HG03108 (cell line): ENCODE measurements at regions not wholly inside any gene's neighbourhood (a gene's known extent, or its start where the extent isn't known, plus 50 kb on each side); places are given as distances from the start of the nearest gene placed in this dataset.

Experiments
- ATAC-seq: cut with Tn5 transposase; IDR thresholded peaks from one replicate; pipeline ENCODE4 v1.9.1; 2021; ENCODE audit warnings: moderate library complexity; ENCODE audit not compliant: unreplicated experiment

DNA sequence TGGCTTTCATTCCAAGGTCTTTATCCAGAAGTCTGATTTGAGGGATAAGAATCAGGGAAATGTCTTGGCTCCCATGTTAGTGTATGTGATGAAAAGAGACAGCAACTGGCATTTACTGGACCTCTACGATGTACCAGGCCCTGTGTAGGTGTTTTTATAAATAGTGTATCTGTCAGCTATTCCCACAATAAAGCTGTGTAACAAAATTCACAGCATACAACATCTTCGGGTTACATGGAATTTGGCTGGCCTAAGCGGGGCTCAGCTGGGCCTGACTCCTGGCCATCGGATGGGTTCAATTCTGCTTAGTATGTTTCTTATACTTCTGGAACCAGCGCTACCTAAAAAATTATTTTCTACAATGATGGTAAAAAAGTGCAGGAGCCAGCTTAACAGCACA, 128.2 kb downstream of the SNX5 start:
- ATAC-seq: no peak

DNA sequence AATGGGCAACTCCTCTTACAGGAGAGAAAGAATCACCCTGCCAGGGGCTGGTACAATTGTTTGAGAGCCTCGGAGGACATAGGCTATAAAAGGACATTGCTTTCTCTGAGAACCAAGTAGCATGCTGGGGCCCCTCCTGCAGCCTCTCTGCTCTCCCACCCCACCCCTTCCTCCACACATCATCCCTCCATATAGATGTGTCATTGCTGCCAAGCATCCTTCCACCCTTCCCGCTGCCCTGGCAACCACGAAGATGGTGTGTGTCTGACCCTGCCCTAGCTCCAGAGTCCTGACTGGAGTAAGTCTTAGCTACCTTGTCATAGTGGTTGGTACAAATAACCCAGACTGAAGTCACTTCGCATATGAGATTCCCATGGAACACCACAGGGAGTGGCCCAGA, 129.7 kb downstream of the SNX5 start:
- ATAC-seq: no peak

DNA sequence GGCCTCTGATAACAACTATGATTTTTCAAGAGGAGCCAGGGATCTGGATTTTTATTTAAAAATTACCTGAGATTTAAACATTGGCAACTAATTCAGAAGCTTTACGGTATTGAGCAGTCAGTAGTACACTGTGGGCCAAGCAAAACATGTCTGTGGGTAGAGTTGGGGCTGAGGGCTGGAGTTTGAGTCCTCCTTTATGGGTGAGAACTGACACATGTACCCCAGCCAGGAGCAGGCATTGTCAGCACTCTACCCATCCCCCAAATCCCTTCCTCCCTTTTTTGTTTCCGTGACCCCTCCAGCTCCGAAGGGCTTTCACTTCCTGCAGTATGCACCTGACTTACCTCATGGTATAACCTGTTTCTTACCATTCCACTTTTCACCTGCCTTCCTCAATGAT, 131.4 kb downstream of the SNX5 start:
- ATAC-seq: no peak

DNA sequence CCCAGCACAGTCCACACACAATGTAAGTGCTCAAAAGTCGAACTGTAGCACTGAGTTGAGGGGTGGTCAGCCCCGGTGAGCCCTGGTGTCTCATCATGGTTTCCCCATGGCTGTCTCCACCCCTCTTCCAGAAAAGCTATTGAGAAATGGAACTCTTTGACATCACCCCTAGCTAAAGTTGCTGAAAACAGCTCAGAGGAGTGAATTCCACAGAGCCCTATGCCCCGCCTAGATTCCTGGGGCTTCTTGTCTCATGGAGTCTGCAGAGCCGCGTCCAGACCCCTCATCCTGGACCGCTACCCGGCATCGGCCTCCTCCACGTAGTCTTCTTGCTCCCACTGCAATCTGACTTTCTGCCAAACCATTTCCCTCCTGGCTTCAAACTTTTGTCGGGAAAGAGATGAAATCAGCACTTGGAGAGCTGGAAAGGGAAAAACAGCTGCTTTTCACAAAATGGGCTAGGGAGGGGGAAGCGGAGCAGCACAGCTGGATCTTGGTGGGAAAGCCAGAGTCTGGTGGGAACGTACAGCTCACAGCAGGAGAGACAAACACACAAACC, 132.2 kb downstream of the SNX5 start:
- ATAC-seq: no peak

DNA sequence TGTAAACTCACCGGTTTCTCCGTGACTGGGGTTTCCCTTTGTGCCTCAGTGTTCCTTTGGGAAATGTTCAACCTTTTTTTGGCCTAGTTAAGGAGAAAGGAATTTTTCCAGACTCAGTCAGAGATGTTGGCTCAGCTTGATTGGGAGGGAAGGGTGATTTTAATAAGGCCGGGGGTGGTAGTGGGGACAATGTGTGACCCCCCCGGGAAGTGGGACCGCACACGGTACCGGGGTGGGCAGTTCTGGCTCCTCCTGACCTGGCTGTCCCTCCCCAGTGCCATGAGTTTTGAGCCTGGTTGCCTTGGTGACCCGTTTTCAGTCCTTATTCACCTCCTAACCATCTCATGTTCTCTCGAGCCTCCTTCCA, 132.7 kb downstream of the SNX5 start:
- no peak for ATAC-seq

DNA sequence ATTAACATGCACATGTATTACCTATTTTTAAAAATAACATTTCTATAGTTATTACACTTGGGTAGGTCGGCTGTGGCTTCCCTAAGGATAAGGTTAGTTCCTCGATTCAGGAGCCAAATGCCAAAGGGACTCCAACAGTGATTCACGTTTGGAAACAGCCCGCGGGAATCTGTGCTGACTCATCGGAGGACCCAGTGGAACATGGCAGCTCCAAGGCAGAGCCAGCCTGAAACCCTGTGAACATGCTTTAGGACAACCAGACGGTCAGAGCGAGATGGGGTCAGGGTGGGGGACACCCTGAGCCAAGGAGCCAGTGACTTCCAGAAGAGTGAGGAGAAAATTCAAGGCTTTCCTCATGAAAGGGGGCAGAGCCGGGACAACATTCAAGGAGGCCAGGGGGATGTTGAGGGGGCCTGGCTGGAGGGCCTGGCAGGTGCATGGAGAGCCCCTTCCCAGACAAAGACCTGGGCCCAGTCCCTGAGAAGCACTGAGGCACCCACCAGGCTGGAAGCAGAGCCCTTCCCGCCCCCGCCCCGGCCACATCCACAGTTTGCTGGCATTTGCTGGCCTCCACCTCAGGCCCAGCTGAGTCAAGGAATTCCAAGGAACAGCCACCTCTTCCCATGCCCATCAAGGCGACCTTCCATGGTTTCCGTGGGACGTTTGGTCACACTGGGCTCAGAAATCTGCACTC, 133.2 kb downstream of the SNX5 start:
- no peak for ATAC-seq

DNA sequence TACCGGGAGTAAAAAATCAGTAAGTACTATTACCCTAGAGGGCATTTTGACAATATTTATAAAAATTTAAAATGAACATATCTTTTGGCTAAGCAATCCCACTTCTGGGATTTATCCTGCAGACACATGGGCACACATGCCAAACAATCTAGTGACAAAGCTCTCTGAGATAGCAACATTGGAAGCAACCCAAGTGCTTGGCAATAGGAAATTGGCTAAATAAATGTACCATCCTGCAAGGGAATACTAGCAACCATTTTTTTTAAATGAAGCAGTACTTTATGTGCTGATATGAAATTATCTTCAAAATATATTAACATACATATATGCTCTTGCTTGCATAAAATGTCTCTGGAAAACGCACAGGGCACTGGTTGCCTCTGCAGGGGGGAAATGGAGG, 133.8 kb downstream of the SNX5 start:
- no peak for ATAC-seq

DNA sequence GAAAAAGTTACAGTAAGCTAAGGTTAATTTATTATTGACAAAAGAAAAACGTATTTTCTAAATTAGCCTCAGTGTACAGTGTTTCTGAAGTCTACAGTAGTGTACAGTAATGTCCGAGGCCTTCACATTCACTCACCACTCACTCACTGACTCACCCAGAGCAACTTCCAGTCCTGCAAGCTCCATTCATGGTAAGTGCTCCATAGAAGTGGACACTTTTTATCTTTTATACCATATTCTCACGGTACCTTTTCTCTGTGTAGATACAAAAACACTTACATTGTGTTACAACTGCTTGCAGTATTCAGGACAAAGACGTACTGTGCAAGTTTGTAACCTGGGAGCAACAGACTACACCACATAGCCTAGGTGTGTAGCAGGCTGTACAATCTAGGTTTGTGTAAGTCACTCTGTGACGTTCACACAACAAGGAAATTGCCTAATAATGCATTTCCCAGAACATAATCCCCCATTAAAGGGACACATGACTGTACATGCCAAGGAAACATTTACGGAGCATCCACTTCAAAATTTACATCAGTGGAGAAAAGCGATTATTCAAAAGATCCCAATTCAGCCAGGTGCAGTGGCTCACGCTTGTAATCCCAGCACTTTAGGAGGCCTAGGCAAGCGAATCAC, 133.4 kb downstream of the BANF2 start:
- ATAC-seq: no peak

DNA sequence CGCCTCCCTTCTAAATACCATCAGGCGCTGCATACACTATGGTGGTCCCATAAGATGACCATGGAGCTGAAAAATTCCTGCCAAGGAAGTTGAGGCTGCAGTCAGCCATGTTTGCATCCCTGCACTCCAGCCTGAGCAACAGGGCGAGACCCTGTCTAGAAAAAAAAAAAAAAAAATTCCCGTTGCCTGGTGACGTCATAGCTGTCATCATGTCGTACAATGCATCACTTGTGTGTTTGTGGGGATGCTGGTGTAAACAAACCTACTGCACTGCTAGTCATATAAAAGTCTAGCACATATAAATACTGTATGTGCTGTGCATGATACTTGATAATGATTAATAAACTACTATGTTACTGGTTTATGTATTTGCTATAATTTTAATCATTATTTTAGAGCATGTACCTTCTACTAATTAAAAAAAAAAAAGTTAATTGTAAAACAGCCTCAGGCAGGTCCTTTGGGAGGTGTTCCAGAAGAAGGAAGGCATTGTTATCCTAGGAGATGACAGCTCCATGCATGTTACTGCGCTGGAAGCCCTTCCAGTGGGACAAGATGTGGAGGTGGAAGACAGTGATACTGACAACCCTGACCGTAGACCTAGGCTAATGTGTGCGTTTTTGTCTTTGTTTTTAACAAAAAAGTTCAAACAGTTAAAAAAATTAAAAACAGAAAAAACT, 132.6 kb downstream of the BANF2 start:
- ATAC-seq: no peak

DNA sequence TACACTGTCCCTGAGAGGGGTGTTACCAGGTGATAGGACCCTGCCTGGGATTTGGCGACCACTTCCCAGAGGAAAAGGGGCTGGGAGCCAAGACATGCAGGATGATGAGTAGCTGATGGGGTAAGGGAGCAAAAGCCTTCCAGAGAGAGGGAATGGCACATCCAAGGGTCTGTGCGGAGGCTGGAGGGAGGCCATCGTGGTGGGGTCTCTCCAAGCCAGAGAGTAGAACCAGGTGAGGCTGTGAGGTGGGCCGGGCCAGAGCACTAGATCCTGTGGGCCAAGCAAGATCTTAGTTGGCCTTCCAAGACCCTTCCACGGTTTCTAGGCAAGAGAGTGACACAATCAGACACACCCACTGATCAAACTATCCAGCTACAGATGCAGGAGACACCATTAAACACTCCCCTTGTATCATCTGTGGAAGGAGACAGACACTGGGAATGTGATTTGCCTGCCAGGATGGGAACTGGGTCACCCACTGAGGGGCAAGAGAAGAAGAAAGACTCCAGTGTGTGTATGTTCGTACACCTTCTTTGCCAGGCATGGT, 128.9 kb downstream of the BANF2 start:
- no peak for ATAC-seq

DNA sequence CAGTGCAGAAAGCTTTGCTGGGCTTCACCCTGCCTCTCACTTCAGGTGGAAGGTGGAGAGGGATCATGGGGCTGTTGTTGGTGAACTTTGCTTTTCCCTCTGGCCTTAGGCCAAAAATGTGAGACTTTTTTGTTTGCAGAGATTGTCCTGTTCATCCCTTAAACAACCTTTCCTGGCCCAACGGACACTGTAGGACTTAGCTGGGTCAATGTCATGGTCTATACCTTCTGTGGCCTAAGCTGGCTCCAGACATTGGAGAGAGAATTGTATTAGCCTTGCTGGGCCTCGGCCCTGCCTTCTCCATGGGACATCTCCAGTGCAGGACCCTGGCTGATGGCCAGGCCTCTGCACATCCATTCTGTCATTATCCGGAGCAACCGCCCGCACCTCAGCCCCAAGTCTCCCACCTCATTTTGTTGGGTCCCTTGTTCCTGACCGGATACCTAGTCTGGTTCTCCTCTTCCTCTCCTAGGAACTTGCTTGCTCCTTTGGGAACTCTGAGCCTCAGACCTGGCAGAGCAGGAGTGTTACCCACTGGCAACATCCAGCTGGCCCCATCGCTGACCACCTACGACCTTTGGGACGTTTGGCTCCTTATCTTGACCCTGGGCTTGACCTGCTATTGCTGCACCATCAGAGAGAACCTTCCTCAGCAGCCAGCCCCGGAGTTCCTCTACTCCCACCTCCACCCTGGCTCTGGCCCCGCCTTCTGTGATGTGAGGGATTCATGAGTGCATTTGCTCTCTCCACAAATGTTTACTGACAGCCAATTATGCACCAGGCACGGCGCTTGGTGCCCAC, 128.2 kb downstream of the BANF2 start:
- ATAC-seq: no peak

DNA sequence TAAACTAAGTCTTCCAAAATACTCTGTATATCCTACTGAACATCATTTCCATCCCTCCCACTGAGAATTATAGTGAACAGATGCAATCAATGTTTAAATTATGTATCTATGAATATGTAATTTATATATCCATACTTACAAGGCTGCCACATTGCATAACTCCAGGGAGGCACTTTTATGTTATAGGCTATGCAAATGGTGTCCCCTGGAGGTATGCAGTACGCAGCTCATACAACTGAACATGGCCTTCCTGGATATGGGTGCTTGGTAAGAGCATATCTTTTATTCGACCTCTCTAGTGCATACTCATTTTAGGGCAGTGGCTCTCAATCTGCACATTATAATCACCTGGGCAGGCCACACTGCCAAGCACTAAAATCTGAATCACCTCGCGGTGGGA, 127.3 kb downstream of the BANF2 start:
- no peak for ATAC-seq

DNA sequence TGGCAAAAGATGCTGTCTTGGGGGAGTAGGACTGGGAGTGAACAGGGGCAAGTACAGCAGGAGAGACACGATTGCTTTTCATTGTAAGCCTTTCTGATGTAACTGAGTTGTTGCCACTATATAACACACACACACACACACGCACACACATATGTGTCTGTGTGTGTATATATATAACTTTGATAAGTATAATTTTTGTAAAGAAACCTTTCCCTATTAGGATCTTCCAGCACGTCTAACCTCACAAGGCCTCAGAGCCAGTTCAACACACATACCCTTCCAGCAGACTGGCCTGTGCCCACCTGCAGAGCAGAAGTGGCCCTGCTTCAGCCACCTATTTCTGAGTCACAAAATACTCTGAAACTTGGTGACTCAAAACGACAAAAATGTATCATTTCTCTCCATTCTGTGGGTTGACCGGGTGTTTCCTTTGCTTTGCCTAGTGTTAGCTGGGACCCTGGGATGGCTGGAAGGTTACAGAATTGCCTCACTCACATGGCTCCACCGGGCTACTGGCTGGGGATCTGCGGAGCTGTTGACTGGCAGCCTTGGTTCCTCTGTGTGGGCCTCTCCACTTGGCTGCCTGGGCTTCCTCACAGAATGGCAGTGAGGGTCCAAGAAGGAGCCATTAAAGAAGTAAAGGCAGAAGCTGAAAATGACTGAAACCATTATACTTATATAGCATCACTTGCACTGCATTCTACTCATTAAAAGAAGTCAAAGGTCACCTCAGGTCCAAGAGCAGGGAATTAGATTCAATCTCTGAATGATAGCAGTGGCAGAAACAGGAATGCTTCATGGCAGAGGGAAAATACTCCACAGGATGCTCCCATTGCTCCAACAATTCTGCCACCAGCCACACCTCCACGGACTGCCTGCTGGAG, 126.4 kb downstream of the BANF2 start:
- peak; percentile 95 for ATAC-seq

DNA sequence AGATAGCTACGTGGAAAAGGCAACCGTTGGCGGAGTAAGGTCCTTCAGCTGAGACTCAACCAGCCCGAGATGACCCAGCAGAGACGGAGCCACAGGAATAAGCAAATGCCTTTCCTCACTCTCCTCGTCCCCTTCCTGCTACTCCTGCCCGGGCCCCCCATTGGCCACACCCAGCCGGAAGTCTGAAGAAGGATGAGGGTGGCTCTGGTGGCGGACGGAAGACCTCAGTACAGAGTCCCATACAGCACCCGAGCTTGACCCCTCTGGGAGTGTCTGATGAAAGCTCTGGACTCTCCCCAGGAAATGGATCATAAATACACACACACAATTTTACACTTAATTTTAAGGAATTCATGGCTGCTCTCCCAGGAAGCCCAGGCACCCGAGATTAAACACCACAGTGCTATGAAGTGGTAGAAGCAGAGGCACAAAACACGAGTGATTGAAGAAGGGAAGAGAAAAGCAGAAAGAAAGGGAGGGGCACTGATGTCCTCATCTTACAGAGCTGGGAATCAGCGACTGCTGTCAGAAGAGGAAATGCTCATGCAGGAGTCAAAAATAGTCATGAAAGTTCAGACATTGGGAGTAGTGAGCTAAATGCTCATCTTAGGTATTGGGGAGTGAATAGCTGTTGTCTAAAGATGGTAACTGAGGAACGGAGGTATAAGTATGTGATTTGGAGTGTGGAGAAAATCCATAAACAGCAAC, 125.6 kb downstream of the BANF2 start:
- peak; percentile 9 for ATAC-seq

DNA sequence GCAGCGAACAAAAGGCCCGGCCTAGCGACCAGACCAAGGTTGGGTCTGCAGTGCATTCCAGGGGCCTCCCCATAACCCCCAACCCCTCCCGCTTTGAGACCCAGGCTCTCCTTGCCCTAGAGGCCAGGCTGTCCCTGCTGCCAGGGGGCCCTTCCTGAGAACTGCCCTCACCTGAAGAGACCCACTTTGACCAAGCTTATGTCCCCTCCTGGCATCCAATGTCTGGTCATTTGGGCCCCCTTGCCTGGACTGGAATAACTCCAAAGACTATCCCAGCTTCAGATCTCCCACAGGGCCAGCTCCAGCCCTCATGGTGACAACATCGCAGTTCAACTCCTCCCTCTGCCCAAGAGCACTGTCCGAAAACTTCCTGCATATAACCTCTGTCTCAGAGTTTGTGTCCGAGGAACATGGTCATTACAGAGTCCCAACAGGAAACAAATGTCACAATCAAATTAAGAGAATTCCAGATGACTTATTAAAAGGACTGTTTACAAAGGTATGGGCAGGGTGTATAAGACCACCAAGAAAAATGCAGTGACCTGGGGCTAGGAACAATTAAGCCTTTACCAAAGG, 125.0 kb downstream of the BANF2 start:
- no peak for ATAC-seq

DNA sequence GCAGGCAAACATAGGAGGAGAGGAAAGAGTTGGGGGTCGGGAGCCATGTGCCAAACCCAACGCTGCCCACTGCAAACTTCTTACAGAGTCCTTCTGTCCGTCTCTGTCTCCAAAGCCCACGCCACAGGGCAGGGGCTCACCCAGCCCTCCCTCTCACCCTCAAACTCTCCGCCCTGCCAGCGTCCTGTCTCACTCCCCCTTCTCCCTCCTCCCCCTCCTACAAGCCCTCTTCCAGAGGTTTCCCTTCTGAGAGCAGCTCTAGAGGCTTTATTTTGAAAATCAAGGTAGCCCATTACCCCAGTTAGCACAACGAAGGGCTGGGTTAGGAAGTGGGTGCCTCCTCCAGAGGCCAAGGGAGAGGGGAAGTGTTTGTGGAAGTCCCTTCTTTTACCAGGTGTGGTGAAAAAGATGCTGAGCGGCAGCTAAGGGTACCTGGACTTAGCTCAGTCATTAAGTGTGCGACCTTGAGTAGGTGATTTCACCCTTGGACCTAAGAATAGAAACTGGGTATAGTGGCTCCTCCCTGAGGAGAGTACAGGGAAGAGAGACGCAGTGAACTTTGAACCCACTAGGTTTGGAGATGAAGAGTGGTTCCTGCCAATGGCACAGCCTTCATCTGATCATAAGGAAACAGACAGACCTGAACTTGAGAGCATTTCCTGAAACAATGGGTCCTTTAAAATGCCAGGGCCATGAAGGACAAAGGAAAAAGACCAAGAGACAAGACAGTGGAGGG, 123.8 kb downstream of the BANF2 start:
- ATAC-seq: no peak

DNA sequence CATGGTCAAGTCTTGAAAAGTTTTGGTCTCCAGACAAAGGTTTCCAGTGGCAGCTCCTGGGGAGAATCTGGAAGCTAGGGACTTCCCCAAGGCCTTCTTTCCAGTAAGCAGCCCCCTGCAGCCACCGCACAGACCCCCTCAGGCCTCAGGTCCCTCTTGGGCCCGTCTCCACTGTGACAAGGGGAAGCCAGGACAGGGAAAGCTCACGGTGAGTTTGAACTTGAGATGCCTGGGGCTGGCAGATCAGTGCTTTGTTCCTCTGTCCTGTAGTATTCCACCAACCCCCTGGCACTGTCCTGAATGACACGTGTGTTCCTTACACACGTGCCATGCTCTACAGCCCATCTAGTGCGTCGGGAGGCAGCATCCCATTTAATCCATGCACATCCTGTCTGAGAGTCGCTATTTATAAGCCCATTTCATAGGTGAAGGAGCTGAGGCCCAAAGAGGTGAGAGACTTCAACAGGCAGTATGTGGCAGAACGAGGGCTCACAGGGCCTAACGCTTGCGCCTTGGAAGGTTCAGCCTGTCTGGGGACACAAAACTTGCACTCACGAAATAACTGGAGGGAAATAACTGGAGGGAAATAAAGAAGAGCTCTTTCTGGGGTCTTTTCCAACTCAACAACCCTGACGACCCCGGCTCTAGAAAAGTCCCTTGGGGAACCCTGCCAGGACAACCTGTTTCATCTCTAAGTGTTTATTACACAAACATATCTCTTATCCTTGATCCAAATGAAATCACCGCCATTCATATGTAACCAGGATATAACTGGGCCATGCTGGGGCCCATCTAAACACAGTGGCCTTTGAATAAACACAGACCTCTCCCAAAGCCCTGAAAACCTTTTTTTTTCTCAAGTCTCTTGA, 123.0 kb downstream of the BANF2 start:
- ATAC-seq: no peak
